C4-2B (cell line): ENCODE measurements at regions not wholly inside any gene's neighbourhood (a gene's known extent, or its start where the extent isn't known, plus 50 kb on each side); places are given as distances from the start of the nearest gene placed in this dataset.

Experiments used
- H3K27ac ChIP-seq: fragments of 450-650 bp; 2 replicates; pipeline ENCODE4 v1.5.1; 2017
- CTCF ChIP-seq: fragments of 450-650 bp; conservative IDR thresholded peaks from 2 replicates; pipeline ENCODE4 v1.5.1; 2017; ENCODE audit warnings: mild to moderate bottlenecking
- ZFX ChIP-seq: fragments of 450-650 bp; IDR thresholded peaks from 2 replicates; pipeline ENCODE4 v1.6.1; 2017

- no peak for TF ChIP-seq ZFX
- no peak for TF ChIP-seq CTCF
These were observed 157.5 kb upstream of the TACR1 start for GRCh38 chr2:75356865-75357264.

GRCh38 chr2:75353131-75353530 lies 153.8 kb upstream of the TACR1 start:
- TF ChIP-seq ZFX: no peak
- no peak overlapping the region for H3K27ac ChIP-seq

More at GRCh38 chr2:75356865-75357264, 157.5 kb upstream of the TACR1 start:
- no peak overlapping the region for H3K27ac ChIP-seq

GRCh38 chr2:75348307-75348706 lies 149.0 kb upstream of the TACR1 start:
- H3K27ac ChIP-seq: no peak overlapping the region
- no peak for TF ChIP-seq ZFX
- TF ChIP-seq CTCF: no peak

GRCh38 chr2:75344146-75344545 lies 144.8 kb upstream of the TACR1 start:
- TF ChIP-seq ZFX (no peak), CTCF (no peak)
- no peak overlapping the region for H3K27ac ChIP-seq

GRCh38 chr2:75342504-75343175 lies 143.3 kb upstream of the TACR1 start:
- H3K27ac ChIP-seq: no peak overlapping the region
- TF ChIP-seq CTCF (no peak), ZFX (no peak)

- H3K27ac ChIP-seq: no peak overlapping the region
- TF ChIP-seq CTCF: no peak
- TF ChIP-seq ZFX: no peak
These were observed 141.2 kb upstream of the TACR1 start for GRCh38 chr2:75340560-75340959.

GRCh38 chr2:75338461-75338860 lies 139.1 kb upstream of the TACR1 start:
- TF ChIP-seq CTCF (no peak), ZFX (no peak)

GRCh38 chr2:75337619-75338018 lies 138.3 kb upstream of the TACR1 start:
- no peak for TF ChIP-seq CTCF
- no peak overlapping the region for H3K27ac ChIP-seq

More at GRCh38 chr2:75338461-75338860, 139.1 kb upstream of the TACR1 start:
- H3K27ac ChIP-seq: no peak overlapping the region
